ENCODE measurements at regions not wholly inside any gene's neighbourhood (a gene's known extent, or its start where the extent isn't known, plus 50 kb on each side); places are given as distances from the start of the nearest gene placed in this dataset.

DNA sequence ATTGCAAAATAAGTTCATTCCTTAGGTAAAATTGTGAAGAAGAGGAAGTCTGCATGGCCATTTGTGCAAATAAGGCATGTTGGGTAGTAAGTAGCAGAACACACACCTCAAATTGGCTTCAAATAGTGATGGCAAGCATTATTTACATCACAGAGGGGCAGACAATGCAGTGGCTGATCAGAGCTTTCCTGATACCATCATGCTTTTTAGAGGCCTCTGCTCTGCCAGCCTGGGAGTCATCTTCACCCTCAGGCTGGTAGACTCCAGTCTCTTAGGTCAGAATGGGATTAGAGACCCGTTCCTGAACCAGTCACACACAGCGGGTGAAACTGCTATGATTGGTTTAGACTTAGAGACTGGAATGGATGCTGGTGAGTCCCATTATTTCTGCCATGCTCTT lies 396.0 kb upstream of the MCTP2 start:
- DNase-seq (ENCODE audit: low read depth in 4 of 4, low spot score in 3 of 4) = no peak

DNA sequence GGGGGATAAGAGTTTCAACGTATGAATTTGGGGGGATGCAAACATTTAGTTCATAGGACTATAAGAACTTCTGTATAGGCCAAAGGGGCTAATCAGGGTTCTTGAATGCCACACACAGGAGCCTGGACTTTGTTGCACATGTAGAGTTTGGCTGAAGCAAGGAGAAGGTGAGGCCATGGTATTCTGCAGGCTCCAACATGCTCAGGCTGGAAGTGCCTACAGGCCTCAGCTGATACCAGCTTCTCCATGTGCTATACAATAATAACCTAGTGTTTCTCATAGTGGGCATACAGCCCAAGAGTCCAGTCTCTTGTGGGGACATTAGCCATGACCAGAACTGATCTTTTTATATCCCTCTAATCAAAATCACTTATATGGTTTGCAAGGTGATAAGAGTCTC lies 399.7 kb upstream of the MCTP2 start:
- DNase-seq (ENCODE audit: low read depth in 4 of 4, low spot score in 3 of 4) = no peak

DNA sequence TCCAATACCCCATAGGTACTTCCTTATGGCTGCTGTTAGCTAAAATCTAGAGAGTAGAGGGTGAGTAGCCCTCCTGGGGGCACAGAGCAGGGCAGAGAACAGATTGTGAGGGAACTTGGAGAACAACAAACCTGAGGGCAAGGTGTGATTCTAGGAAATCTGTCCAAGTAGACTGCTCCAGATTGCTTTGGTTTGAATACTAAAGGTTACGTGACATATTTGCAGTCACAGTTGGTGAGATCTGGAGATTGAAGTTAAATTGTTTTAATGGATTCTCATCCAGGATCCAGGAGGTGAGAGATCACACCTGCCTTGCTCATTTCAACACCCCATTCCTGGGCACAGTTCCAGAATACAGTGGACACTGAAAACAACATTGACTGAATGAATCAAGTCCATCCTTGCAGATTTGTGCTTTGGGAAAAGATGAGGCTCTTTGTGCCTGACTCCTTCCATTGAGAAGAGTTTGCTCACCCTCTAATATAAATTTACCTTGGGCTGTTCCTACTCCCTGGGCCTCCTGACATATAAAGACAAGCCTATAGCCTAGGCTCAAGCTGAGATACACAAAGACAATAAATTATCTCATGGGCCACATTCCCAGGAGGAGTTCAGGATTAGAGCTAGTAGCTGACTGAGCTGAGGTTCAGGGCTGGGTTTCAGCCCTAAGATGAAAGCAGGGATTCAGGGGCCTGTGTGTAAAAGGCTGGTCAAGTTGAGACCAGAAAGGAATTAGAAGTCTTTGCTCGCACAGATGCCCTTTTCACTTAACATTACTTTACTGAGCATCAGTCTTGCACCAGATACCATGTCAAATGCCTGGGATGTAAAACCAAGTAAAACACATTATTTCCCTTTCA lies 400.9 kb upstream of the MCTP2 start:
- no peak for DNase-seq (ENCODE audit: low read depth in 4 of 4, low spot score in 3 of 4)

DNA sequence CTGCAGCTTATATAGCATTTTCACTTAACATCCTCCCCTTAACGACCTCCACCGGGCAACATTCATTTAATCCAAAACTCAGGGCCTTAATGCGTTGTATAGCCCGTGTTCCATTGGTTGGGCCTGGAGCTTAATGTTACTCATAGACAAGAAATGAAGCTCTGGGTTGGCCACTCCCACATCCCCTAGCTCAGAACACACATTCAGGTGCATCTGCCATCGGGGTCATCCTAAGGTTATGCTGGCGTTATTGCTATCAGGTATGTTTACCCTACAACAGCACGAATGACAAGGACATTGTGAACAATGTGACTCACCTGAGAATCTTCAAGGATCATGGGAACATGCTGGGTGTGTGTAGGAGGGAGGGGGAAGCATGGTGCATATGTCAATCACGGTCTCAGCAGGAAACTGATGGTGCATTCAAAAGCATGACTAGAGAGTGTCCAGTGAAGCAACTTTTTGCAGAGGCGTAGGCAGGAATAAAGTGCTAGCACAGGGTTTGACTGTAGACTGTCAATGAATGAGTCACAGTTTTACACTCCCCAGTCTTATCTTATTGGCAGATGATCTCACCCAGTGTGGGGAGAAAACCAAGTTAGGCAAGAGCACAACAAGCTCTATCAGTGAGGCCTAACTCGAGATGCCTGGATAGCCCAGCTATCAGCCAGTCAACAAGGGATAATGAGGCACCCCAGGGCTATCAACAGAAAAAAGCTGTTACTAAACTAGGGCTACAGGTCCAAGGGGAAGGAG lies 402.1 kb upstream of the MCTP2 start:
- DNase-seq (ENCODE audit: low read depth in 4 of 4, low spot score in 3 of 4) = no peak

DNA sequence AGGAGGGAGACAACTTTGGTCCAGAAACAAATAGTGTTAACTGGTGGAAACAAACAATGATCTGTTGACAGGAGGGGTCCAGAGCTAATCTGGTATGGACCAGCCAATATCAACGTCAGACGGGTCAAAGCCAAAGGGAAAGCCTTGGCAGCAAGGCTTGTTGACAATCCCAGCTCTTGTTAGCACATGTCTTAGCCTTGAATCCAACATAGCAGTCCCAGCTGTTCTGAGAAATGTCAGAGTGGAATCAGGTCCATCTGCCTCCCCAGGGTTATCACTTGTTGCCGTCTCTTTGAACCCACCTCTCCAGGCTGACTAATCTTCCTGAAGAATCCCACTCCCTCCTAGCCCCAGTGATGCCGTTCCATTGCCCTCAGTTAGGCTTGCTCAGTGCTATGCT lies 404.6 kb upstream of the MCTP2 start:
- DNase-seq (ENCODE audit: low read depth in 4 of 4, low spot score in 3 of 4) = no peak

DNA sequence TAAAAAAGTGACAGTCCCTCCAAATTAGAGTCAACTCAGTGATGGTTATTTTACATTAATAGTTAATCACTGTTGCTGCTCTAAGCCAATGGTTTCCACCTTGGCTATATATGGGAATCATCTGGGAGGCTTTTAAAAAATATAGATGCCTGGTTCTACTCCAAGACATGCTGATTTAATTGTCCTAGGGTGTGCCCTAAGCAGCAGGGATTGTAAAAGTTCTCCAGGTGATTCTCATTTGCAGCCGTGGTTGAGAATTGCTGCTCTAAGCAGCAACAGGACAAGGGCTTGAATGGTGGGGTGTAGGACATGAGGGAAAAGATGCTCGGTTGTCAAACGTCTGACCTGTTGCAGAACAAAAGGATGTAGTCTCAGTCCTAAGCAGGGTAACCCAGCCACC lies 405.1 kb upstream of the MCTP2 start:
- DNase-seq (ENCODE audit: low read depth in 4 of 4, low spot score in 3 of 4) = no peak

DNA sequence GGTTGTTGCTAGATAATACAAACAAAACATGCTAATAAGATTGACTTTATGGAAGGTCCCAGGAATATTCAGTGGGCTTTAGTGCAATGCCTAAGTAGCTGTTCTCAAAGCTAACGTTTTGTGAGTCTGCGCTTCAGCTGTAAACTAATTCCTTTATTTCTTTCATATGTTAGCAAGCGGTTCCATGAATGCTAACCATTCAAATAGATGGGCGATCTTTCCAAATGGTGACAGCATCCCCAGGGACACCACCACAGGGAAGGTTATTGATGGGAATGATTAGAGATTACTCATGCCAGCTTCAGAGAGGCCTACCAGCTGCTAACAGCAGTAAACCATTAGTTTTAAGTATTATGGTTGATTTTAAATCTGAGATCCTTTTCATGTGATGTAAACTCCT lies 405.7 kb upstream of the MCTP2 start:
- no peak for DNase-seq (ENCODE audit: low read depth in 4 of 4, low spot score in 3 of 4)

DNA sequence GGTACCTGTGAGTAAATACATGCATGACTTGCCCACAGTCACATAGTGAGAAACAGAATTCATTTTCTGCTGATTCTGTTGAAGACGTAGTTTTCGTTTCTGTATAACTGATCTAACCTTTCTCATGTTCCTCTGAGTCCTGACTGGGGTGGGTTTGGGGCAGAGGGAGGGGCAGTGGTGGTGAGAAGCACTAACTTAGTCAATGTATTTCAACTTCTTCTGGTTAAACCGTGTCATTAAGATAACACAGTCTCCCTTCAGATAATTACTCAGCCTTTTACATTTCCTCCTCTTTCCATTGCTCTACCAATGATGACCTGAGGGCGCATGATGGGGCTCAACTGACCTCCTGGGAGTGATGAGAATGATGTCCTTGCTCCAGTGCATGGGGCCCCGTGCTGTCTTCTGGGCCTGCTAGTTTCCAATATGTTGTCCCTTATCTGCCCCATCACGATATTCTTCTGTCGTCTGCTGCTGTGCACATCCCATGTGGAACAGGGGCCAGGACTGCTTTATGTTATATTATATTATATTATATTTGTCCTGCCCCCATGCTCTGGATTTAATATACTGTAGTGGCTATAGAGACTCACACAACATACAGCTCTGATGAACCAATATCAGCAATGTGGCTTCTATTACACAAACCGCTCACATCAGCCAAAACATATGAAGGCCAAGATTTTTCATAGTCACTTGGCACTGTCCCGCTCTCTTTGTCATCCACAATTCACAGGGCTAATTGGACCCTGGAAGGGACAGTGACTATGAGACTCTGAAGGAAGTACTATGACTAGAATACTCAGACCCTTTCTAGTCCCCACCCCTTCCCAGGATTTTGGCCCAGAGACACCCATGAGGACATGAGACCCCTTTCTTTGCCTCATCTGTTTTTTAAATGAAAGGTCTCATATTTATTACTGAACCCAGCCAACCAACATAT lies 407.1 kb upstream of the MCTP2 start:
- DNase-seq (ENCODE audit: low read depth in 4 of 4, low spot score in 3 of 4) = no peak

DNA sequence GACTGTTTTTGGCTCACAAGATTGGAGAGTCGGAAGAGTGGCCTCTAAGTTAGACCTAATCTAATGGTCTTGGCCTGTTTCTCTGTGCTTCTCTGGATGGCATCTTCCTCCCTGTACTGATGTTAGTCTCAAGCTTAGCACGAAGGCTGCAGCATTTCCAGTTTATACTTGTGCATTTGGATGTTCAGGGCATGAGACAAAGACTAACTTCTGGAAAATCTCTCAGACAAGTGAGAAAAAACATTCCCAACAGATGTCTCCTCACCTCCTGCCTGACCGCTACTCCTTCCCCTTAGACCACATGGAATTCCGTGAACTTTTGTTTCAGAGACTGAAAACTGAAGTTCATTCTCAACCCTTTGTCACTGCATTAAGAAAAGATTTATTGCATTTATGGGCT lies 410.8 kb upstream of the MCTP2 start:
- DNase-seq (ENCODE audit: low read depth in 4 of 4, low spot score in 3 of 4) = no peak

DNA sequence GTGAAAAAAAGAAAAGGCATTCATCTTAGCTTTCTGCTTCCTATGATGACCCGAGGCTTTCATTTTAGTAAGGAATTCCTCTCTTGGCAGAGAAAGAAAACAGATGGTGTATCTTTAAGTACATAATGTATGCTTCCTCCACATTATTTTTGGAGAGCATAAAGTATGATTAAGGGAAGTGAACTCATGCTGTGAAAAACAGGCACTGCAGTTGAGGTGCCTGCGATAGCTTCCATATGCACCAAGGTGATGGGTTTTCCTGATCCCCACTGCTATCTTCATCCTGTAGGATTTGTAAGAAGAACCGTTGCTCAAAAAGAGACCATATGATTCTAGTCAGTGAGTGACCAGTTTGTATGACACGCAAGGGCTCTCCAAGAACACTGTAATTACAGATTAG lies 411.5 kb upstream of the MCTP2 start:
- no peak for DNase-seq (ENCODE audit: low read depth in 4 of 4, low spot score in 3 of 4)

DNA sequence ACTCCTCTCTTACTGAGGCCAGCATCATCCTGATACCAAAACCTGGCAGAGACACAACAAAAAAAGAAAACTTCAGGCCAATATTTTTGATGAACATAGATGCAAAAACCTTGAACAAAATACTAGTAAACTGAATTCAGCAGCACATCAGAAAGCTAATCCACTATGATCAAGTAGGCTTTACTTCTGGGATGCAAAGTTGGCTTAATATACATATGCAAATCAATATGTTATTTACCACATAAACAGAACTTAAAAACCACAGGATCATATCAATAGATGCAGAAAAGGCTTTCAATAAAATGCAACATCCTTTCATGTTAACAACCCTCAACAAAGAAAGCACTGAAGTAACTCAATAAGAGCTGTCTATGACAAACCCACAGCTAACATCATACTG lies 414.5 kb upstream of the MCTP2 start:
- DNase-seq (ENCODE audit: low read depth in 4 of 4, low spot score in 3 of 4) = no peak

DNA sequence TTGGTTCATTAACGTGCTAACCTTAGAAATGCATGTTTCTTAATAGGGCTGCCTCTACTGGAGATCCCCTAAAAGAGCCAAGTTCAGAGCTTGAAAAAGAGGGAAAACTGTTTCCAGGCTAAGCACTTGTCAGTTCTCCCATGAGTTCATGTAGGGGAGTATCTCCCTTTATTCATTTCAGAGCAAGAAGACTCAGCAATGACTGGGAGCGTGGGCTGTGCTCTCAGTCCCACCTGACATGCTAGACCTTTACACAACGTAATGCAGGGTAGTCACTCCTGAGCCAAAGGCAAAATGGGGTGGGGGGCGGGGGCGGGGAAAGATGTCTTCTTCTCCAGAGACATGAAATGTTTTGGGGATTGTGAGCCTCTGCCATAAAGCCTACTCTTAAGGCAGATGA lies 420.1 kb upstream of the MCTP2 start:
- no peak for DNase-seq (ENCODE audit: low read depth in 4 of 4, low spot score in 3 of 4)

DNA sequence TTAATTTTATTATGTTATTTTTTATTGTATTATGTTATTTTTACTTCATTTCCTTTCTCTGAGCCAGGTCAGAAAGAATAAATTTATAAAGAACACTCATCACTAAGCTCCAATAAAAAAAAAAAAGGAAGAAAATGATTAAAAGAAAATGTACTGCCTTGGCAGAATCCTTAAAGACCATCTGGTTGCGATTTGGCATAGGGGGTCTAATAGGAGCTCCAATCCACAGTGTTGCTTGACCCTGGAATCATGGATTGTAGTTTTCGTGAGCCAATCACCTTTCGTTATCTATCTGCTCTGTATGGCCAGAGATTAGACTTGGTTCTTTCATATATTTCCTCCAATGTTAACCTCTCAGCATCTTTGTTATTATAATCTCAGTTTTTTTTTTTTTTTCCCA lies 421.8 kb upstream of the MCTP2 start:
- DNase-seq (ENCODE audit: low read depth in 4 of 4, low spot score in 3 of 4) = no peak

DNA sequence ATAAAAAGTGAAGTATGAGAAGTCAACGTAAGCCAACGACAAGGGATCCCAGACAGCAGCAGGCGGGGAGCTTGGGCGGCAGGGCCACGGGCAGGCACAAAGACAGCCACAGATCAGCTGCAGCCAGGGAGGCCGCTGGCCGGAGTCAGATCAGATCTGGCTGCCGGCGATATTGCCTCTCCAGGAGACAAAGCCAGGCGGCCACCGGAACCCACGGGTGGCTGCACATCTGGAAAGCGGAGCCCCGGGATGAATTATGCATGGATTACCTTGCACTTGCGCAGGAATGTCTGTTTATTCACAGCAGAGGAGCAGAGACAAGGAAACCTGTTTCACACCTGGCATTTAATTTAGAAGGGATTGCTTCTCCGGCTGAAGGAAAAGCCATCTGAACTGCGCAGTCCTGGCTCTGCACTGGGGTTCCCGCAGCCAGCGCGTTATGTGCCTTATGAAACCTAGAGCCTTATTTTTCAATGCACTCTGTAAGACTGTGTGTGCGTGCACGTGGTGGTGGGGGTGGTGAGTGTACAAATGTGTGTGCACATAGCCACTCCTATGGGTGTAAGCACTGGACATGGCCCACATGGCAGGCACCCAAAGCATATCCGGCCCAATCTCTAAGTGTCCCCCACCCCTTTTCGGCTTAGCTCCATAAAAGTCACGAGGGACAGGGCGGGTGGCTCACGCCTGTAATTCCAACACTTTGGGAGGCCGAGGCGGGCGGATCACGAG lies 427.8 kb upstream of the MCTP2 start:
- peak in 2 of 4 donors; percentile 19 to 31 for DNase-seq (ENCODE audit: low read depth in 4 of 4, low spot score in 3 of 4)

DNA sequence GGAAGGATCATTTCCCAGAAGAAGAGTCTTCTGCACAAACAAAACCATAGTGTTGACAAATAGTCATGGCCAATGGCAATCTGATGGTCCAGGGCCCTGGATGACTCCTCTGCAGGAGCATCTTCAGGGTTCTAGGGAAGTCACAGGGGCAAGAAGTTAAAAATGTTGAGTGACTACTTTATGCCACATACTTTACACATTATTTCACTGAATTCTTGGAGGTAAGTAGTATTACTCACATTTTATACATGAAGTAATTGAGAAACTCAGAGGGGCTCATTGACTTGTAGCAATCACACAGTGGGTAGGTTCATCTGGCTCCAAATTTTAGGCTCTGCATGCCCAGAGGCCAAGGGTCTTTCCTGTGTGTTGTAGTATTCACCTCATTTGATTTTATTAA lies 430.2 kb upstream of the MCTP2 start:
- DNase-seq (ENCODE audit: low read depth in 4 of 4, low spot score in 3 of 4) = no peak

DNA sequence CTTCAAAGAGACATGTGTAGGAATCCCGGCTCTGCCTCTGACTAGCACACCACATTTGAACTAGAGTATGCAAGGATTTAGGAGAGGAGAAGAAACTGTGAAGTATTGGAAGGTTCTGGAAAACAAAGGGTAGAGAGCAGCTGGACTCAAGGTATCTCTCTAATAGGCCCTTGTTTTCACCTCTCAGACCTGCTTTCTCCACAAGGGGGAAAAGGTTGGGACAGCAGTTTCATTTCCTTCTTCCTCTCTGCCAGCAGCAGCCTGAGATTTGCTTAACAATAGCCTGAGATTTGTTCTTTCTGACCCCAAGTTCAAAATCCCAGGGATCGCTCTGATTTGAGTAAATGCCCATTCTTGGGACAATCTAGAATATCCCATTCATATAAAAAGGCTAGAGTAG lies 430.6 kb upstream of the MCTP2 start:
- DNase-seq (ENCODE audit: low read depth in 4 of 4, low spot score in 3 of 4) = no peak

DNA sequence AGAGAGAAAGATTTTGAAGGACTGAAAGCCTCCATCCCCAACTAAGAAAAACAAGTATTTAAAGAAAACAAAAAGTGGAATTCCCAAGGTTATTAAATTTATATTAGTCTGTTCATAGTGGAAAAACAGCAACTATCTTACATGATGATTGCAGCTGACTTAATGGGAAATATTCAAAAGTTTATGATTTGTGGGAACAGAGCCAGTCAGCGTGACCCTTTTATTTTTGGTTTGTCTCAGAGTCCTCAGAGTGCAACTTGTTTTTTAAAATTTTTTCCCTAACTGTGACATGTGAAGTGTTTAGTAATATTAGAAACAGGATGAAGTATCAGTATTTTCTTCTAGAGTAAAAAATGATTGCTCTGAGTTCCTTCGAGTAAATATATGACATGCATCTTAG lies 441.9 kb upstream of the MCTP2 start:
- DNase-seq (ENCODE audit: low read depth in 4 of 4, low spot score in 3 of 4) = no peak

DNA sequence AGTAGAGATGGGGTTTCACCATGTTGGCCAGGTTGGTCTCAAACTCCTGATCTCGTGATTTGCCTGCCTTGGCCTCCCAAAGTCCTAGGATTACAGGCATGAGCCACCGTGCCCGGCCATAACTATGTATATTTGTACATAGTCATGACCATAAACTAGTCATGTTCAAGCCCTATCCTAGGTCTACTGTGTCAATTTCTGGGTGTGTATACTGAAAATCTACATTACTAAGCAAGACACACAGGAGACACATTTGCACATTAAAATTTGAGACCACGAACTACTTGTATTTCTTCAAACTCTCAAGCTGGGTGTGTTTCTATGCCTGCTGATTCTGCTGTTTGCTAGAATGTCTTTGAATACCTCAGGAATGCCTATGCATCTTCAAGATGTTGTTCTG lies 451.3 kb upstream of the MCTP2 start:
- DNase-seq (ENCODE audit: low read depth in 4 of 4, low spot score in 3 of 4) = no peak

DNA sequence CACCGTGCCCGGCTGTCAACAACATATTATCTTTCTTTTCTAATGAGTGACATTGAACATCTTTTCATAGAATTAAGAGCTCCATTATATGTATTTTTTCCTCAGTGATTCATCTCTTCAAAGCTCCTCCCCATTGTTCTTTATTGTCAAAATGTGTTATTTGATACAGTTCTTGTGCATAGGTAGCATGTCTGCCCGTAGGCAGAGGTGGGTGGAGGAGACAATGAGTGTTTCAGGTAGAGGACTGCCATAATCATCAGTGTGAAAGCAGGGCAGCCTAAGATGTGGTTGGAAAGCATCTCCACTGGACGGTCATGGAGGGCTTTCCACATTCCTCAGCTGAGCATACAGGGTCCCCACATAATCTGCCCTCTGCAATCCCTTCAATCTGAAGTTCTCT lies 452.0 kb upstream of the MCTP2 start:
- no peak for DNase-seq (ENCODE audit: low read depth in 4 of 4, low spot score in 3 of 4)

DNA sequence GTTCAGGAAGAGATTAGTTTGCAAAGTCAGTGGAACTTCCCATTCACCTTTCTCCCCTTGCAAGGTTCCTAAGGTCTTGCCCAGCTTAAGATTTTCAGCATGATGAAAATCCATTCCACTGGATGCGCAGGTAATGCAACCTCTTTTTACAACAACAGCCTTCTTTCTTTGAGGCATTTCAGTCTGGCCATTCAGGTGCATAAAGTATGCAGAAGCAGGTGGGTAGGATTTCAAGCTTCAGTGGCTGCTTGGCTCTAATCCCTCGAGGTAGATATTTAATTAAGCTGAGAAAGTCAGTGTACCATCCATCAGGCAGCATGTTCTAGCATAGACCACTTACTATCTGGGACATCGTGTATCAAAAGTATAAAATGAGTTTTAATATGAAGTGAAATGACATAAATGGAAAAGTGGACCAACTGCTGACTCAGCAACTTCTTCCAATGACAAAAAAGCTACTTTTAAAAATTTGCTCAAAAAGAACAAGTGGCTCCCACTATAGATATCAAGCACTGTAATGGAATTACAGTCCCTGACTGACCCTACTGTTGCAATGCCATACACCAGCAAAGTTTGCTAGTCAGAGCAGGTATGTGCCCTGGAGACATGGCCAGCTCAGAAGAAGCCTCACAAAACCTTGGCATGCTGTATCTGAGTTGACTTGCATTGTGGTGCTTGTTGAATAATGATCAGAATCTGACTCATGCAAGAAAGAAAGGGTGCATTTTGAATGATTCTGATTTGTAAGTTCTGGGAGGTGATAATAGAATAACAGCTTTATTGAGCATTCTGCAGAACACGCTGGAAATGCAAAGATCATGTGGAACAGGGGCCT lies 459.9 kb upstream of the MCTP2 start:
- no peak for DNase-seq (ENCODE audit: low read depth in 4 of 4, low spot score in 3 of 4)
